ENCODE measurements at regions not wholly inside any gene's neighbourhood (a gene's known extent, or its start where the extent isn't known, plus 50 kb on each side); places are given as distances from the start of the nearest gene placed in this dataset.

DNA sequence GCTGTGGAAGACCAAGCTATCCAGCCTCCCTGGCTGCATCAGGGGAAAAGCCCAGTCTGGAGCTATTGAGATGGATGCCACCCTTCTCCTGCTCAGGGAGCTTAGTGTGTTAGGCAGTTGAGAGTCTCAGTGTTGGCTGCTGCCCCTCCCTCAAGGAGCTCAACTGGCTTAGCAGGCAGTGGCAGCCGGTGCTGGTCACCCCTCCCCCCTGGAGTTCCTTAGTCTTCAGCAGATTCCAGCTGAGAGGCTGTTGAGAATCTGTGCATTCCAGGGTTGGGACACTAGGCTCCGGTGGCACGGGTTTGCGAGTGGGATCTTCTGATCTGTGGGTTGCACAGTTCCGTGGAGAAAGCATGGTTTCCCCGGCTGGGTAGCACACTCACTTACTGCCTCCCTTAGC is 883.8 kb downstream of the NSUN3 start:
- Mint-ChIP-seq H3K4me1 (ENCODE audit: low read depth) (no peaks in the 10 kb centered on the region), H3K9me3 (peaks cover 14% of the 10 kb centered on the region), H3K27me3 (ENCODE audit: insufficient read depth) (no peaks in the 10 kb centered on the region), H3K36me3 (ENCODE audit: low read depth) (no peaks in the 10 kb centered on the region), H3K27ac (no peak overlapping the region), H3K4me3 (no peak overlapping the region)
- DNase-seq (ENCODE audit: low spot score) = no peak
- intact Hi-C loops (cut with micrococcal nuclease) = no loop called here

DNA sequence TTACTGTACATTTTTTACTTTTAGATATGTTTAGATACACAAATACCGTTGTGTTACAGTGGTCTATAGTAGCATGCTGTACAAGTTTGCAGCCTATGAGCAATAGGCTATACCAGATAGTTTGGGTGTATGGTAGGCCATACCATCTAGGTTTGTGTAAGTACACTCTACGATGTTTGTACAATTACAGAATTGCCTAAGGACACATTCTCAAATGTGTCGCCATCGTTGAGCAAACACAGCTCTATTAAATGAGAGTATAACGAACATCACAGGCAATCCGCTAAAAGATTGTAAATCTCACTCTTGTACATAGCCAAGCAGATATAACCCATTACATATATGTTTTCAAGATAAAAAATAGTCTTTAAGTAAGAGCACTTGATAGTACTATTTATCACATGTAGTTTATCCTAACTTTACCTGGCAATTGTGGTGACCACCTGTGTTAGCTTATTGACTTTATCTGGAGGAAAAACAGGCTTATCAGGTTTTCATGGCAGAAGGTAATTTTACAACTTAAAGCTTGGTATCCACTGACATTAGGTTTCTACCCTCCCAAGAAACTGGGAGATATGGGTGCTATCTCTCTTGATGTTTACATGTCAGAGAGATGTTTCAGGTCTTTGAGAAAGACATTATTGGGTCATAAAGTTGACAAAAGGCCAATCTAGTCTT is 898.7 kb downstream of the NSUN3 start:
- H3K4me3 Mint-ChIP-seq = no peak overlapping the region
- no peaks in the 10 kb centered on the region for H3K27me3 Mint-ChIP-seq (ENCODE audit: insufficient read depth)
- no peaks in the 10 kb centered on the region for H3K9me3 Mint-ChIP-seq
- no peak for DNase-seq (ENCODE audit: low spot score)
- no peak overlapping the region for H3K27ac Mint-ChIP-seq
- intact Hi-C loops (cut with micrococcal nuclease) = no loop called here
- H3K36me3 Mint-ChIP-seq (ENCODE audit: low read depth) = no peaks in the 10 kb centered on the region
- H3K4me1 Mint-ChIP-seq (ENCODE audit: low read depth) = no peaks in the 10 kb centered on the region

DNA sequence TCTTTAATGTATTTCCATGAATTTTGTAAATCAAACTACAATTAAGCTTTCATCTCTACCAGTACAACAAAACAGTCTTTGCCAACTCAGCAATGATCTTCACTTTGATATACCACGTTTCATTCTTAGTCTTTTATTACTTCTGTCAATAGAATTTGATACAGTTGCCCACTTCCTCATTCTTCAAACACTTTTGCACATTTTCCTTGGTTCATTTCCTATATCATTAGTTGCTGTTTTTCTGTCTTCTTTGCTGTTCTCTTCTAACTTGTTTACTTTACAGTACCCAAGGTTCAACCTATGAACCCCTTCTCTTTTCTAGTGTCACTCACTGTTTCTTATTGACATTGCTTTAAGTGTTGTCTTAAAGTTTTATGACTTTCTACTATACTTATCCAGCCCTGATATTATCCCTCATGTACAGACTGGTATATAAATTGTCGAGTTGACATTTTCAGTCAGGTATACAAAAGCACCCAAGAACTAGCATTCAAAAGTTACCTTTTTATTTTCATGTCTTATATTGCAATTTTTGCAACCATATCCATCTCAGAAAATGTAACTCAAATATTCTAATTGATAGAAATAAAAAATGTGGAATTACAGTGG is 903.1 kb downstream of the NSUN3 start:
- Mint-ChIP-seq H3K9me3 (no peaks in the 10 kb centered on the region), H3K4me1 (ENCODE audit: low read depth) (no peaks in the 10 kb centered on the region), H3K4me3 (no peak overlapping the region), H3K27me3 (ENCODE audit: insufficient read depth) (no peaks in the 10 kb centered on the region), H3K27ac (no peak overlapping the region), H3K36me3 (ENCODE audit: low read depth) (no peaks in the 10 kb centered on the region)
- intact Hi-C loops (cut with micrococcal nuclease) = no loop called here
- no peak for DNase-seq (ENCODE audit: low spot score)

DNA sequence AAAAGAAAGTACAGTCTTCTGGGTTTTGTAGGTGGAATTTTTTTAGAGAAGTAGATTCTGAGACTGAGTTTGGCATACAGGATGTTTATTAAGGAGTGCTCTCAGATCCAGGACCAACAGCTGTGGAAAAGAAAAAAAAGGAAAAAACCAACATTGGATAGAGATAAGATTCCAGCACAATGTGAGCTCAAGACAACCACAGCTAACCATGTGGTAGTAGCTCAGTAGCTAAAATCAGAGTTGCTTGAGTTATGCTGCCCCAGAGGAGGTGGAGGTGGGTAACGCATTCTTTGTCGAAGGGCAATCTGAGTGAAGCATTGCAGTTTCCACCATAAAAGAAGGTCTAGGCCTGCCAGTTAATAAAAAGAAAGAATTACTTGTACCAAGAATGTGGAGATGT is 904.3 kb downstream of the NSUN3 start:
- no peak overlapping the region for H3K27ac Mint-ChIP-seq
- DNase-seq (ENCODE audit: low spot score) = no peak
- intact Hi-C loops (cut with micrococcal nuclease) = no loop called here
- no peaks in the 10 kb centered on the region for H3K36me3 Mint-ChIP-seq (ENCODE audit: low read depth)
- no peaks in the 10 kb centered on the region for H3K9me3 Mint-ChIP-seq
- H3K4me3 Mint-ChIP-seq = no peak overlapping the region
- no peaks in the 10 kb centered on the region for H3K4me1 Mint-ChIP-seq (ENCODE audit: low read depth)
- no peaks in the 10 kb centered on the region for H3K27me3 Mint-ChIP-seq (ENCODE audit: insufficient read depth)

DNA sequence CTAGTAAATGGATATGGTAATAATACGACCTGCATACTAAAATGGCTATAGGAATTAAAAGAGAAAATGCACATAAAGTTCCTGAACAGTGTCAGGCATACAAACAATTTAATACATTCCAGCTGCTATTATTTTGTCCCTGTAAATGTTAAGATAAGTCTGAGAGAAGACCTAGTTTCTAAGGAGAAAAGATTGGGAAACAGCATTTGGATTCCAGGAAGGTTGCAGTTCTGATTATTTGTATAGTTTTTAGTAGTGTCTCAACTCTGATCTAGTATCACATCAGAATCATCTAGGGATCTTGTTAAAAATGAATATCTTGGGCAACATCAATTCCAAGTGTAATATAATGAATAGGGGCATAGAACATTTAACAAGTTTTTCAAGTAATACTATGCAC is 905.7 kb downstream of the NSUN3 start:
- no peak for DNase-seq (ENCODE audit: low spot score)
- H3K9me3 Mint-ChIP-seq = no peaks in the 10 kb centered on the region
- H3K36me3 Mint-ChIP-seq (ENCODE audit: low read depth) = no peaks in the 10 kb centered on the region
- no peaks in the 10 kb centered on the region for H3K4me1 Mint-ChIP-seq (ENCODE audit: low read depth)
- intact Hi-C loops (cut with micrococcal nuclease) = no loop called here
- no peak overlapping the region for H3K4me3 Mint-ChIP-seq
- no peak overlapping the region for H3K27ac Mint-ChIP-seq
- H3K27me3 Mint-ChIP-seq (ENCODE audit: insufficient read depth) = no peaks in the 10 kb centered on the region

DNA sequence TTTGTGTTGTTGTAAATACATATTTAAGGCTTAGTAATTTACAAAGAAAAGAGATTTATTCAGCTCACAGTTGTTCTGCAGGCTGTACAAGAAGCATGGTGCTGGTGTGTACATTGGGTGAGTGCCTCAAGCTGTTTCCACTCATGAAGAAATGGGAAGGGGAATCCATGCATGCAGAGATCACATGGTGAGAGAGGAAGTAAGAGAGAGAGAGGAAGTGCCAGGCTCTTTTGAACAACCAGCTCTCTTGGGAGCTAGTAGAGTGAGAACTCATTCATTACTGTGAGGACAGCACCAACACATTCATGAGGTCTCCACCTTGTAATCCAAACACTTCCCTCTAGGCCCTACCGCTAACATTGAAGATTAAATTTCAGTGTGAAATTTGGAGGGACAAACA is 909.2 kb downstream of the NSUN3 start:
- no peaks in the 10 kb centered on the region for H3K27me3 Mint-ChIP-seq (ENCODE audit: insufficient read depth)
- H3K4me3 Mint-ChIP-seq = no peak overlapping the region
- H3K9me3 Mint-ChIP-seq = no peaks in the 10 kb centered on the region
- DNase-seq (ENCODE audit: low spot score) = no peak
- no peaks in the 10 kb centered on the region for H3K4me1 Mint-ChIP-seq (ENCODE audit: low read depth)
- H3K36me3 Mint-ChIP-seq (ENCODE audit: low read depth) = no peaks in the 10 kb centered on the region
- H3K27ac Mint-ChIP-seq = no peak overlapping the region
- intact Hi-C loops (cut with micrococcal nuclease) = no loop called here

DNA sequence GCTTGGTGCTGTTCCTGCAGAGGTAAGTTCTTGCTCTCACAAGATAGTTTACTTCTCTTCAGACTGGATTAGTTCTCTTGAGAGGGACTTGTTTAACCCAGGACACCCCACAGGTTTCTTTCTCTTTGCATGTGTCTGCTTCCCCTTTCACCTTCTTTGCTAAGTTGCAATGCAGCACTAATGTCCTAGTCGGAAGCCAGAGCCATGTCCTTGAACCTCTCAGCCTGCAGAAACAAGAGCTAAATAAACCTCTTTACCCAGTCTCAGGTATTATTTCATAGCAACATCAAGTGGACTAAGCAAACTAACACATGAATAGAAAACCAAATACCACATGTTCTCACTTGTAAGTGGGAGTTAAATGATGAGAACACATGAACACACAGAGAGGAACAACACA is 915.2 kb downstream of the NSUN3 start:
- intact Hi-C loops (cut with micrococcal nuclease) = no loop called here
- DNase-seq (ENCODE audit: low spot score) = no peak
- Mint-ChIP-seq H3K36me3 (ENCODE audit: low read depth) (no peaks in the 10 kb centered on the region), H3K27ac (no peak overlapping the region), H3K9me3 (no peaks in the 10 kb centered on the region), H3K4me1 (ENCODE audit: low read depth) (no peaks in the 10 kb centered on the region), H3K27me3 (ENCODE audit: insufficient read depth) (no peaks in the 10 kb centered on the region), H3K4me3 (no peak overlapping the region)

DNA sequence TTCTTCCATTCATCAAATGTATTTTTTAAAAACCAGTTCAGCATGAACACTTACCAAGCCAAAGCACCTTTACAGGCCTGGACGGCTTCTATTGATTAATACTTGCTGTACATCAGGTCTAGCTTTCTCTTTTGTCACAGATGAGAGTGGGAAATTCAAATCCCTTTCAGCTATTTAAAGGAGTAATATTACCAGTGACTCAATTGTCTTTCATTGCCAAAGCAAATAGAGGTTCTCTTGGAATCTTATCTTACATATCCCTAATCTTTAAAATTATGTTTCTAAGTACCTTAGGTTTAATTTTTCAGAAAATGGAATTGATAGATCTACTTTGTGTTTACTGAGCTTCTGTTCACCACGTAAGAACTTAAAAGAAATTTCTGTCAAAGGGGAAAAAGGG is 922.9 kb downstream of the NSUN3 start:
- no peaks in the 10 kb centered on the region for H3K36me3 Mint-ChIP-seq (ENCODE audit: low read depth)
- H3K27me3 Mint-ChIP-seq (ENCODE audit: insufficient read depth) = no peaks in the 10 kb centered on the region
- DNase-seq (ENCODE audit: low spot score) = no peak
- intact Hi-C loops (cut with micrococcal nuclease) = no loop called here
- H3K9me3 Mint-ChIP-seq = no peaks in the 10 kb centered on the region
- no peak overlapping the region for H3K4me3 Mint-ChIP-seq
- H3K27ac Mint-ChIP-seq = no peak overlapping the region
- no peaks in the 10 kb centered on the region for H3K4me1 Mint-ChIP-seq (ENCODE audit: low read depth)

DNA sequence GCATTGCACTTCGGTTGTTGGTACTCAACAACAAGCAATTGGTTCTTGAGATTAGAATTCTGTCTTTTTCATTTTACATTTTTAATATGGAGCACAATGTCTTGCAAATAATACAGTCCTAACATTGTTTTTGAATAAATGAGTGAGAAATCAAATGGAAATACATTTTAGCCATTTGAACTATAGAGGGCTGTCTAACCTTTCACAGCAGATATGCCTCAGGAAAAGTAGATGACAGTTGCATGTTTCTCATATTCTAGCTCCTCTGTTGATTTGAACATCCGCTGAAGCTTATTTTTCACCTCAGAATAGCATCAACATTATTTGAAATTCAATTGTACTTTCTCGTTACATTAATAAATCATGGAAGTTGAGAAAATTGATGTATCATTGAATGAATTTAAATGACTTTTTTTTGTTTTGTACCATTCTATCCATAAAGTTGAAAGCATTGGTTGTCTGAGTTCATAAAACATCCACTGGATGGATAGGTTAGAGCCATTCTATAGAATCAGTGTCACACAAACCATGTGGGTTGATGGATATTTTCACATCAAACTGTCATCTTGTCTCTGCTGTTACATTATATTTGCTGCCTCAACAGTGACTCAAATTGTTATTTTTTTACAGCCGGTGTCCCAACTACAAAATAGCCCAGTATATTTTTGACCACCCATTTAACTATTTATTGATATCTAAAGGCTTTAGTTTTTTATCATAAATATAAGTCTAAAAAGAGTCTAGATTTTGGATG is 928.3 kb downstream of the NSUN3 start:
- no peak overlapping the region for H3K4me3 Mint-ChIP-seq
- no peaks in the 10 kb centered on the region for H3K27me3 Mint-ChIP-seq (ENCODE audit: insufficient read depth)
- no peak overlapping the region for H3K27ac Mint-ChIP-seq
- no peaks in the 10 kb centered on the region for H3K4me1 Mint-ChIP-seq (ENCODE audit: low read depth)
- intact Hi-C loops (cut with micrococcal nuclease) = no loop called here
- no peaks in the 10 kb centered on the region for H3K9me3 Mint-ChIP-seq
- no peak for DNase-seq (ENCODE audit: low spot score)
- no peaks in the 10 kb centered on the region for H3K36me3 Mint-ChIP-seq (ENCODE audit: low read depth)

DNA sequence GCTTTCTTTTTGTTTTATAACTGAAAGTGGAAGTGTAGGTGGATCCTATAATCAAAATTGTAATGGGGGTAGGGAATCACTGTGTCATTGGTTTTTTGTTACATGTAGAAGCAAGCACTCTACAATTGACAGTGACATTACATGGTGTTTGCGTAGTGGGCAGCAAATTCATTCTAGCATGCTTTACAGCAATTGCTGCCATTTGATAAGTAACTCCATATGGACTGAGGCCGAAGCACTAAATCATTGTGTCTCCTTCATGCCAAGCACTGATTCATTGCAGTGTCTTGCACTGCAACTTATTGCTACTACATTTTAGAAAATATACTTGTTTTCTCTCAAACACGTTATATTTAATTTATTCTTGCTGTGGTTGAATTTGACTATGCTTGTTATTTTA is 933.9 kb downstream of the NSUN3 start:
- intact Hi-C loops (cut with micrococcal nuclease) = no loop called here
- H3K4me1 Mint-ChIP-seq (ENCODE audit: low read depth) = no peaks in the 10 kb centered on the region
- H3K9me3 Mint-ChIP-seq = no peaks in the 10 kb centered on the region
- no peaks in the 10 kb centered on the region for H3K27me3 Mint-ChIP-seq (ENCODE audit: insufficient read depth)
- H3K4me3 Mint-ChIP-seq = no peak overlapping the region
- no peaks in the 10 kb centered on the region for H3K36me3 Mint-ChIP-seq (ENCODE audit: low read depth)
- no peak for DNase-seq (ENCODE audit: low spot score)
- no peak overlapping the region for H3K27ac Mint-ChIP-seq

DNA sequence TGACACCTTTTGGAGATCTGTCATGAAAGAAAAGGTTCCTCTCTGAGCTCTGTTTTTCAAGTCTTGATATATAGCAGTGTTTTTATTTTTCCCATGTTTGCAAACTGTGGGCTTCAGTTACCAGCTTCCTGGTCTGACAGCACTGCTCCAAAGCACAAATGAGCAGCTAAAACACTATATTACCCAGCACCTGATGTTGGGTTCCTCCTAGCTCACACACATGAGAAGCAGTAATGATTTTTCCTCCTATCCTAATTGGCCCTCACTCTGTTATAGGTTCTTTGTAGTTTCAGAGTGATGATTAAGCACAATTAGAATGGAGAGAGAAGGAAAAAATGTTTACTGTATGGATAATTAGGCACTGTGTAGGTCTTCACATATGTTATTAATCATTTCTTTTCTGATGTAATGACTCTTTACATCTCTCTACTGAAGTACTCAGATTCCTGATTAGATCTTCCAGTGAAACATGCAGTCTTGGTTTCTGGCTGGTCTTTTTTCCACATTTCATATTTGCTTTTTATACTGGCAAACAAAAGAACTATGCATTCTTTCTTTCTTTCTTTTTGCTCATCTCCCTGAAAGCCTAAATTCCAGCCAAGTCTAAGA is 939.7 kb downstream of the NSUN3 start:
- no peaks in the 10 kb centered on the region for H3K27me3 Mint-ChIP-seq (ENCODE audit: insufficient read depth)
- intact Hi-C loops (cut with micrococcal nuclease) = no loop called here

DNA sequence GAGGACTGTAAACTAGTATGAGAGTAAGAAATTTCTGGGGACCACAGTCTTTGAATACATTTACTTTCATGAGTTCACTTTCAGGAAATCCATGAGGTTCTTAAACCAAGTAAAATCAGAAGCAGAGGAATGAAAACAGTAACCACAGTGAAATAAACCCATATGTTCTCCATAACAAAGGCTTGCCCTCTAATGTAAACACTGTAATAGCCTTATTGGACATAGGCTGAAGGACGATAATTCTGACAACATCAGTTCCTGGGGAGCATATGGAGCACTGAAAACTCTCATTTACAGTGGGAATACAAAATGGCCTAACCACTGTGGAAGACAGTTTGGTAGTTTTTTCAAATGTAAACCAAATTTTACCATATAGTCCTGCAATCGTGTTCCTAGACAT is 965.8 kb downstream of the NSUN3 start:
- no peaks in the 10 kb centered on the region for H3K36me3 Mint-ChIP-seq (ENCODE audit: low read depth)
- no peaks in the 10 kb centered on the region for H3K27me3 Mint-ChIP-seq (ENCODE audit: insufficient read depth)
- no peak overlapping the region for H3K4me3 Mint-ChIP-seq
- H3K9me3 Mint-ChIP-seq = peaks cover 7% of the 10 kb centered on the region
- intact Hi-C loops (cut with micrococcal nuclease) = no loop called here
- no peak for DNase-seq (ENCODE audit: low spot score)
- H3K4me1 Mint-ChIP-seq (ENCODE audit: low read depth) = no peaks in the 10 kb centered on the region
- H3K27ac Mint-ChIP-seq = no peak overlapping the region

More for the DNA sequence above, 939.7 kb downstream of the NSUN3 start:
- H3K27ac Mint-ChIP-seq = no peak overlapping the region
- no peaks in the 10 kb centered on the region for H3K4me1 Mint-ChIP-seq (ENCODE audit: low read depth)
- no peak for DNase-seq (ENCODE audit: low spot score)
- no peak overlapping the region for H3K4me3 Mint-ChIP-seq
- no peaks in the 10 kb centered on the region for H3K36me3 Mint-ChIP-seq (ENCODE audit: low read depth)
- H3K9me3 Mint-ChIP-seq = no peaks in the 10 kb centered on the region

DNA sequence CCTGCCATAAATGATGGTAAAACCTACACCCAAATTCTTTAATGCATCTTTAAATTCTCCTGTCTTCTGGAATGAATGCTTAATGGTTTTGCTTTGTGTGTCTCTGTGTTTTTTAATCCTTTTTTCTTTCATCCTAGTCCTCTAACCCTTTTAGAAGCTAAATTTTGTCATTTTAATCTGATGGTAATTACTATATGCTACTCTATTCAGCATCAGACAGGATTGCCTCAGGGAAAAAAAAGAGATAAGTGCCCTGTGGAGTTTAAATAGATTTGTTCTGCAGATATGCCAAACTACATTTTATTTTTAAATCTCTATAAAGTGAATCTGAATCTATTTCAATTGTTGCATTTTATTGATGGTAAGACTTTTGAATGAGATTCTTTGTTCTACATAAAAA is 966.8 kb downstream of the NSUN3 start:
- H3K36me3 Mint-ChIP-seq (ENCODE audit: low read depth) = no peaks in the 10 kb centered on the region
- H3K27me3 Mint-ChIP-seq (ENCODE audit: insufficient read depth) = no peaks in the 10 kb centered on the region
- DNase-seq (ENCODE audit: low spot score) = no peak
- intact Hi-C loops (cut with micrococcal nuclease) = no loop called here
- H3K4me1 Mint-ChIP-seq (ENCODE audit: low read depth) = no peaks in the 10 kb centered on the region
- no peak overlapping the region for H3K27ac Mint-ChIP-seq
- peaks cover 3% of the 10 kb centered on the region for H3K9me3 Mint-ChIP-seq
- no peak overlapping the region for H3K4me3 Mint-ChIP-seq

Data from activated T-helper 1 cell treated with anti-CD3 and anti-CD28 coated beads, Interleukin-12 subunit alpha, Interleukin-12 subunit beta, Interleukin-2, Interleukin-4 antibody, amounts not matched to agents 30 ng/mL and 10 ng/mL and 1 ng/mL, durations not matched to agents 14 hours and 24 hours and 36 hours (primary cell).